Mucosa of descending colon (tissue), 3 donors: ENCODE measurements at regions not wholly inside any gene's neighbourhood (a gene's known extent, or its start where the extent isn't known, plus 50 kb on each side); places are given as distances from the start of the nearest gene placed in this dataset.
"Not testable (repeated sequence)": the region's sequence is repeated elsewhere in the genome, so short reads cannot be mapped to it uniquely, and the experiment has no call there.

Experiments
- ATAC-seq: fragments of 200-7000 bp; cut with Tn5 transposase; one replicate; pipeline ENCODE4 v1.9.1; 2020; ENCODE audit warnings: mild to moderate bottlenecking, moderate library complexity
- DNase-seq, 3 donors: peaks; one replicate each; pipeline ENCODE4 v3.0.0-alpha.2; 2020
- H3K36me3 ChIP-seq: fragments of 200-600 bp; one replicate; pipeline ENCODE4 v1.8.0; 2021; ENCODE audit warnings: low read depth, mild to moderate bottlenecking
- H3K4me1 ChIP-seq: fragments of 200-600 bp; one replicate; pipeline ENCODE4 v1.8.0; 2021; ENCODE audit warnings: low read depth, mild to moderate bottlenecking
- H3K4me3 ChIP-seq: fragments of 200-600 bp; one replicate; pipeline ENCODE4 v1.8.0; 2021; ENCODE audit warnings: mild to moderate bottlenecking
- H3K9me3 ChIP-seq: fragments of 200-600 bp; one replicate; pipeline ENCODE4 v1.8.0; 2021; ENCODE audit warnings: mild to moderate bottlenecking
- CTCF ChIP-seq: fragments of 200-600 bp; IDR thresholded peaks from one replicate; pipeline ENCODE4 v1.8.0; 2022; ENCODE audit warnings: antibody characterized with exemption, mild to moderate bottlenecking
- intact Hi-C, 2 donors: fragments of 100-400 bp; cut with DNase I in 1 of 2; cut with micrococcal nuclease in 1 of 2; formaldehyde crosslinking; loops; one replicate each; pipeline versions ENCODE4 v1.11.0 to v1.11.1; 2022; cut with DNase I, micrococcal nuclease
- donor health status: DM: no; HTN: no; CAD: no; lungs with moderate emphysema.
- donor health status: DM: no; HTN: no; CAD: no.
- donor health status: DM: no; HTN: yes; CAD: no.

DNA sequence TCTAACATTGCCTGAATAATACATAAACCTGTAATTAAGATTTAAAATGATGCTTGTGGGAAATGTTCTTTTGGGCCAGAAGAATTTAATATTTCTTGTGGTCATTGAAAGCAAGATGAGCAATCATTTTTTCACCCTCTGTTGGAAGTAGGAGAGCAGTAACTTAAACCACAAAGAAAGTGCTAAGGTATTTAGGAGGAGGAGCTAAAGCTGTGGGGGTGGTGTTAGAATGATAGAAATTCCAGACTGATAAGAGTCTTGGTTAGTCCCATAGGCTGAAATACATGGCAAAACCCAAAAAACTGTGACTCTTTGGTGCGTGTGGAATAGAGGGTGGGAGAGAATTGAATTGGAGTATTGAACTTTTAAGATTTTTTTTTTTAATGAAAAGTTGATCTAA lies 247.0 kb downstream of the YTHDC2 start:
- Histone ChIP-seq H3K9me3 (no peaks in the 10 kb centered on the region), H3K36me3 (no peaks in the 10 kb centered on the region), H3K4me3 (no peak overlapping the region), H3K4me1 (no peaks in the 10 kb centered on the region)
- ATAC-seq, result no peak
- intact Hi-C loops, result no loop called here
- TF ChIP-seq CTCF, result no peak
- no peak for DNase-seq

DNA sequence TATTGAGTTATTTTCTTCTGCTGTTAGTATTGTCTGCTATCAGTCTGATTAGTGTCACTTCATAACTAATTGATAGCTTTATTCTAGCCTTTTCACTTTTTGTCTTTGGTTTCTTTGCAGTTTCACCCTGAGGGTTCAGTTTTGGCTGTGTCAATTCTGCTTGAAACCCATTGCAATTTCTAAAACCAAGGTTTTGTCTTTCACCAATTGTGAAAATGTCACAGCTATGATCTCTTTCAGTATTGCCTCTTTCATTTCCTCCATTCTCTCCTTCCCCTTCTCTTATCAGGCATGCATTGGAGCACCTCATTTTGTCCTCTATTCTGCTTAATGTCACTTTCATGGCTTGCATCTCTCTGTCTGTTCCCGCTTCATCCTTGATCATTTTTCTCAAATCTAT lies 248.1 kb downstream of the YTHDC2 start:
- Histone ChIP-seq H3K36me3 (no peaks in the 10 kb centered on the region), H3K4me3 (no peak overlapping the region), H3K4me1 (no peaks in the 10 kb centered on the region), H3K9me3 (peaks cover 3% of the 10 kb centered on the region)
- DNase-seq, result no peak
- no peak for ATAC-seq
- TF ChIP-seq CTCF, result no peak
- intact Hi-C loops, result no loop called here

- Histone ChIP-seq H3K9me3 (peaks cover 17% of the 10 kb centered on the region), H3K4me1 (no peaks in the 10 kb centered on the region), H3K36me3 (no peaks in the 10 kb centered on the region), H3K4me3 (no peak overlapping the region)
- ATAC-seq (no peak), DNase-seq (no peak)
- no peak for TF ChIP-seq CTCF
- intact Hi-C loops, result no loop called here
Observed at GRCh38 chr5:113764382-113764781, 250.9 kb downstream of the YTHDC2 start.

DNA sequence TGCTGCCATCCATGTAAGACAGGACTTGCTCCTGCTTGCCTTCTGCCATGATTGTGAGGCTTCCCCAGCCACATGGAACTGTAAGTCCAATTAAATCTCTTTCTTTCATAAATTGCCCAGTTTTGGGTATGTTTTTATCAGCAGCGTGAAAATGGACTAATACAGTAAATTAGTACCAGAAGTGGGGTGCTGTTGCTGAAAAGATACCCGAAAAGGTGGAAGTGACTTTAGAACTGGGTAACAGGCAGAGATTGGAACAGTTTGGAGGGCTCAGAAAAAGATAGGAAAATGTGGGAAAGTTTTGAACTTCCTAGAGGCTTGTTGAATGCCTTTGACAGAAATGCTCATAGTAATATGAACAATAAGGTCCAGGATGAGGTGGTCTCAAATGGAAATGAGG lies 253.3 kb downstream of the YTHDC2 start:
- ATAC-seq, H3K4me3 ChIP-seq, intact Hi-C loops, DNase-seq, H3K36me3 ChIP-seq, H3K4me1 ChIP-seq: not testable (repeated sequence)
- peaks cover 17% of the 10 kb centered on the region for H3K9me3 ChIP-seq

DNA sequence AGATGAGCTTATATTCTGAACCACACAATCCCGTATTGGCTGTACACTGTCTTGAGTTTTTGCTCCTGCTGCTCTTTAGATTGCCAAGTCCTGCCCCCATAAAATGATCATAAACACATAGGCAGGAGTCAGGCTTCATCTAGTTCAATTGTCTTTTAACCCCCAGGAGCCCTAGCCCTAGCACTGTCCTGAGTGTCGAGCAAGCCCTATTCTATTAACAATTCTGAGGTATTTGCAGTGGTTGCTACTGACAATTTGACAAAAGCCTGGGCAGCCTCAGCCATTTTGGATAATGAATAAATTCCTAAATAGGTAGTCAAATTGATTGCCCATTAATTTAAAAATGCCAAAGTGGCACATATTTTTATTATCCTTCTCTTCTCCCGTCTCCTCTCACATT lies 257.2 kb downstream of the YTHDC2 start:
- DNase-seq (no peak), ATAC-seq (no peak)
- Histone ChIP-seq H3K9me3 (peaks cover 17% of the 10 kb centered on the region), H3K4me3 (no peak overlapping the region), H3K4me1 (no peaks in the 10 kb centered on the region), H3K36me3 (no peaks in the 10 kb centered on the region)
- no peak for TF ChIP-seq CTCF
- intact Hi-C loops, result no loop called here

- Histone ChIP-seq H3K4me3 (no peak overlapping the region), H3K4me1 (no peaks in the 10 kb centered on the region), H3K9me3 (peaks cover 15% of the 10 kb centered on the region), H3K36me3 (no peaks in the 10 kb centered on the region)
- ATAC-seq (no peak), DNase-seq (no peak)
- TF ChIP-seq CTCF, result no peak
- intact Hi-C loops, result no loop called here
Observed at GRCh38 chr5:113771483-113771882, 258.0 kb downstream of the YTHDC2 start.
